ENCODE measurements at regions not wholly inside any gene's neighbourhood (a gene's known extent, or its start where the extent isn't known, plus 50 kb on each side); places are given as distances from the start of the nearest gene placed in this dataset.

GRCh38 chr5:17340819-17341218 is 123.4 kb downstream of the BASP1 start:
- Histone ChIP-seq H3K36me3 (no peaks in the 10 kb centered on the region), H3K4me1 (no peaks in the 10 kb centered on the region), H3K4me3 (no peak overlapping the region), H3K27ac (no peak overlapping the region), H3K27me3 (no peaks in the 10 kb centered on the region), H3K9me3 (peaks cover 0 to 3% of the 10 kb centered on the region in 2 donors)
- intact Hi-C loops (cut with DNase I; ENCODE audit: low total_unique reads): no loop called here
- DNase-seq (ENCODE audit: low spot score in 2 of 2): no peak
- TF ChIP-seq POLR2A (IDR thresholded peaks at IDR 0.05) (no peak), POLR2AphosphoS5 (IDR thresholded peaks at IDR 0.05) (no peak)
- TF ChIP-seq, protein P1, sequence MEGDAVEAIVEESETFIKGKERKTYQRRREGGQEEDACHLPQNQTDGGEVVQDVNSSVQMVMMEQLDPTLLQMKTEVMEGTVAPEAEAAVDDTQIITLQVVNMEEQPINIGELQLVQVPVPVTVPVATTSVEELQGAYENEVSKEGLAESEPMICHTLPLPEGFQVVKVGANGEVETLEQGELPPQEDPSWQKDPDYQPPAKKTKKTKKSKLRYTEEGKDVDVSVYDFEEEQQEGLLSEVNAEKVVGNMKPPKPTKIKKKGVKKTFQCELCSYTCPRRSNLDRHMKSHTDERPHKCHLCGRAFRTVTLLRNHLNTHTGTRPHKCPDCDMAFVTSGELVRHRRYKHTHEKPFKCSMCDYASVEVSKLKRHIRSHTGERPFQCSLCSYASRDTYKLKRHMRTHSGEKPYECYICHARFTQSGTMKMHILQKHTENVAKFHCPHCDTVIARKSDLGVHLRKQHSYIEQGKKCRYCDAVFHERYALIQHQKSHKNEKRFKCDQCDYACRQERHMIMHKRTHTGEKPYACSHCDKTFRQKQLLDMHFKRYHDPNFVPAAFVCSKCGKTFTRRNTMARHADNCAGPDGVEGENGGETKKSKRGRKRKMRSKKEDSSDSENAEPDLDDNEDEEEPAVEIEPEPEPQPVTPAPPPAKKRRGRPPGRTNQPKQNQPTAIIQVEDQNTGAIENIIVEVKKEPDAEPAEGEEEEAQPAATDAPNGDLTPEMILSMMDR (IDR thresholded peaks at IDR 0.05): no peak

DNA sequence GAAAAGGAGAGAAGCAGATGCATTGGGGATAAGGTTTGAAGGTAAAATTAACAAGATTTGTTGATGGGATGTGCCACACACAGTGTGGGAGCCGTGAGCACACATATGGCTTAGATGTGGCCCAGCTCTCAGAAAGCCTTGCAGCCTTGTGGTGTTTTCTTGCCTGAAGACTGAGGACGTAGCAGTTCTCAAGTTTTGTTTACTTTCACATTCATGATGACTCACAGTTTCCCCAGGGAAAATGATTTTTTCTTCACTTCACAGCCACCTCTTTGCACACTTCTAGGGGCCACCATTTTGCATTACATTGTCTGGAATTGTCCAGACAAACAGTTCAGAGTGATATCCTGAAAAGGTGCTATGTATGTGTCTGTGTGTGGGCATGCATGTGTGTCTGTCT is 126.2 kb downstream of the BASP1 start:
- Histone ChIP-seq H3K27me3 (no peaks in the 10 kb centered on the region), H3K27ac (no peak overlapping the region), H3K4me3 (no peak overlapping the region), H3K36me3 (no peaks in the 10 kb centered on the region), H3K4me1 (no peaks in the 10 kb centered on the region), H3K9me3 (no peaks in the 10 kb centered on the region)
- intact Hi-C loops (cut with DNase I; ENCODE audit: low total_unique reads): no loop called here
- no peak for DNase-seq (ENCODE audit: low spot score in 2 of 2)
- TF ChIP-seq, protein P1 (IDR thresholded peaks at IDR 0.05): no peak
- TF ChIP-seq POLR2AphosphoS5 (IDR thresholded peaks at IDR 0.05) (no peak), POLR2A (IDR thresholded peaks at IDR 0.05) (no peak)

- Histone ChIP-seq H3K4me3 (no peak overlapping the region), H3K27me3 (no peaks in the 10 kb centered on the region), H3K27ac (no peak overlapping the region), H3K9me3 (no peaks in the 10 kb centered on the region), H3K4me1 (no peaks in the 10 kb centered on the region), H3K36me3 (no peaks in the 10 kb centered on the region)
- TF ChIP-seq POLR2AphosphoS5 (IDR thresholded peaks at IDR 0.05) (no peak), POLR2A (IDR thresholded peaks at IDR 0.05) (no peak)
- TF ChIP-seq, protein P1 (IDR thresholded peaks at IDR 0.05): no peak
- intact Hi-C loops (cut with DNase I; ENCODE audit: low total_unique reads): no loop called here
- no peak for DNase-seq (ENCODE audit: low spot score in 2 of 2)
Measured at GRCh38 chr5:17346811-17347210, 129.4 kb downstream of the BASP1 start.

- Histone ChIP-seq H3K36me3 (no peaks in the 10 kb centered on the region), H3K4me3 (no peak overlapping the region), H3K27me3 (no peaks in the 10 kb centered on the region), H3K27ac (no peak overlapping the region), H3K4me1 (no peaks in the 10 kb centered on the region), H3K9me3 (no peaks in the 10 kb centered on the region)
- TF ChIP-seq, protein P1 (IDR thresholded peaks at IDR 0.05): no peak
- TF ChIP-seq POLR2AphosphoS5 (IDR thresholded peaks at IDR 0.05) (no peak), POLR2A (IDR thresholded peaks at IDR 0.05) (no peak)
- intact Hi-C loops (cut with DNase I; ENCODE audit: low total_unique reads): no loop called here
- DNase-seq (ENCODE audit: low spot score in 2 of 2): no peak
Measured at GRCh38 chr5:17352223-17352622, 134.8 kb downstream of the BASP1 start.

DNA sequence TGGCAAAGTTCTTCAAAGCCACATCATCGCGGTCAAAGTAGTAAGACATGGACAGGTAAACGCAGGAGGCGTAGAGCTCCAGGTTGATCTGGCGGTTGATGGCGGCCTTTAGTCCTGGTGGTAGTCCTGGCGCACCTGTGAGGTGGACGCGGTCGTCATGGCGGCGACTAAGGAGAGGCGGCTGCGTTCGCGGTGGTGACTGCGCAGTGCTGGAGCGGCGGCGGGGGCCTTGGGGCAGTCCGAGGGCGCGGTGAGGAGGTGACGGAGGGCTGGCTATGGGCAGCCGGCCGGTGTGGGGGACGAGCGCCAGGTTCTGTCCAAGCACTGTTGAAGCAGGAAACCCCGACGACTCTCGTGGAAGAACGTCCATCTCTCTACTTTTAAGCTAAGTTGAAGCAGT is 136.8 kb downstream of the BASP1 start:
- no peak overlapping the region for H3K27ac ChIP-seq
- no peaks in the 10 kb centered on the region for H3K27me3 ChIP-seq
- H3K4me1 ChIP-seq: no peaks in the 10 kb centered on the region
- intact Hi-C loops (cut with DNase I; ENCODE audit: low total_unique reads): no loop called here
- no peaks in the 10 kb centered on the region for H3K9me3 ChIP-seq
- no peak for DNase-seq (ENCODE audit: low spot score in 2 of 2)
- H3K36me3 ChIP-seq: no peaks in the 10 kb centered on the region
- TF ChIP-seq POLR2A (IDR thresholded peaks at IDR 0.05): no peak
- TF ChIP-seq, protein P1 (IDR thresholded peaks at IDR 0.05): no peak
- TF ChIP-seq POLR2AphosphoS5 (IDR thresholded peaks at IDR 0.05): no peak
- no peak overlapping the region for H3K4me3 ChIP-seq

Data from breast epithelium (tissue), 4 donors.